H54 (cell line): ENCODE measurements at regions not wholly inside any gene's neighbourhood (a gene's known extent, or its start where the extent isn't known, plus 50 kb on each side); places are given as distances from the start of the nearest gene placed in this dataset.

Experiments
- DNase-seq: peaks from one replicate; pipeline ENCODE4 v3.0.0; 2011; ENCODE audit warnings: low spot score, mixed read lengths; ENCODE audit not compliant: insufficient read length
- FAIRE-seq: peaks from 3 replicates; lab custom pipeline; 2011; peaks lifted over from hg19 to GRCh38; lab: Jason Lieb, UNC
- POLR2A ChIP-seq: IDR thresholded peaks from 2 replicates; pipeline ENCODE4 v1.6.1; 2011; ENCODE audit warnings: low read depth, mild to moderate bottlenecking, low read length

- no peak for TF ChIP-seq POLR2A
- DNase-seq (no peak), FAIRE-seq (no peak)
These were observed 643.1 kb downstream of the ZPLD1 start for GRCh38 chr3:103077910-103078309.

GRCh38 chr3:103082501-103082900, 647.7 kb downstream of the ZPLD1 start:
- DNase-seq (no peak), FAIRE-seq (no peak)
- no peak for TF ChIP-seq POLR2A

GRCh38 chr3:103083848-103084631, 649.2 kb downstream of the ZPLD1 start:
- no peak for TF ChIP-seq POLR2A
- FAIRE-seq (no peak), DNase-seq (no peak)

- DNase-seq (no peak), FAIRE-seq (no peak)
- TF ChIP-seq POLR2A, result no peak
These were observed 650.6 kb downstream of the ZPLD1 start for GRCh38 chr3:103085465-103085864.

- DNase-seq, result no peak
- TF ChIP-seq POLR2A, result no peak
- no peak for FAIRE-seq
These were observed 654.9 kb downstream of the ZPLD1 start for GRCh38 chr3:103089758-103090157.

GRCh38 chr3:103105206-103105605, 670.4 kb downstream of the ZPLD1 start:
- DNase-seq, result no peak

GRCh38 chr3:103112273-103112672, 677.5 kb downstream of the ZPLD1 start:
- no peak for TF ChIP-seq POLR2A
- no peak for FAIRE-seq
- no peak for DNase-seq

More at GRCh38 chr3:103105206-103105605, 670.4 kb downstream of the ZPLD1 start:
- no peak for TF ChIP-seq POLR2A
- FAIRE-seq, result no peak

GRCh38 chr3:103126115-103126514, 691.3 kb downstream of the ZPLD1 start:
- TF ChIP-seq POLR2A, result no peak
- FAIRE-seq (no peak), DNase-seq (no peak)

- FAIRE-seq, result no peak
- no peak for TF ChIP-seq POLR2A
- DNase-seq, result no peak
These were observed 692.3 kb downstream of the ZPLD1 start for GRCh38 chr3:103127098-103127630.

- FAIRE-seq, result no peak
- no peak for TF ChIP-seq POLR2A
These were observed 692.9 kb downstream of the ZPLD1 start for GRCh38 chr3:103127737-103128136.

GRCh38 chr3:103134023-103134724, 699.4 kb downstream of the ZPLD1 start:
- no peak for DNase-seq
- FAIRE-seq, result no peak
- TF ChIP-seq POLR2A, result no peak

More at GRCh38 chr3:103127737-103128136, 692.9 kb downstream of the ZPLD1 start:
- no peak for DNase-seq

GRCh38 chr3:103136621-103137020, 701.8 kb downstream of the ZPLD1 start:
- FAIRE-seq, result no peak
- no peak for TF ChIP-seq POLR2A
- no peak for DNase-seq

GRCh38 chr3:103137830-103138229, 703.0 kb downstream of the ZPLD1 start:
- no peak for TF ChIP-seq POLR2A
- no peak for DNase-seq
- FAIRE-seq, result no peak

GRCh38 chr3:103158183-103158582, 723.4 kb downstream of the ZPLD1 start:
- FAIRE-seq (no peak), DNase-seq (no peak)
- no peak for TF ChIP-seq POLR2A
